C4-2B (cell line): ENCODE measurements at regions not wholly inside any gene's neighbourhood (a gene's known extent, or its start where the extent isn't known, plus 50 kb on each side); places are given as distances from the start of the nearest gene placed in this dataset.
A peak's percentile ranks its signal among the peaks of the same experiment; 100 is the strongest.

Experiments used
- H3K27ac ChIP-seq: fragments of 450-650 bp; 2 replicates; pipeline ENCODE4 v1.5.1; 2017
- ZFX ChIP-seq: fragments of 450-650 bp; IDR thresholded peaks from 2 replicates; pipeline ENCODE4 v1.6.1; 2017
- TF ChIP-seq, protein P1 (sequence below): fragments of 450-650 bp; conservative IDR thresholded peaks from 2 replicates; pipeline ENCODE4 v1.5.1; 2017; ENCODE audit warnings: mild to moderate bottlenecking

GRCh38 chr7:20963556-20964280 is 177.0 kb upstream of the SP8 start:
- H3K27ac ChIP-seq = no peak overlapping the region
- no peak for TF ChIP-seq ZFX
- TF ChIP-seq, protein P1, sequence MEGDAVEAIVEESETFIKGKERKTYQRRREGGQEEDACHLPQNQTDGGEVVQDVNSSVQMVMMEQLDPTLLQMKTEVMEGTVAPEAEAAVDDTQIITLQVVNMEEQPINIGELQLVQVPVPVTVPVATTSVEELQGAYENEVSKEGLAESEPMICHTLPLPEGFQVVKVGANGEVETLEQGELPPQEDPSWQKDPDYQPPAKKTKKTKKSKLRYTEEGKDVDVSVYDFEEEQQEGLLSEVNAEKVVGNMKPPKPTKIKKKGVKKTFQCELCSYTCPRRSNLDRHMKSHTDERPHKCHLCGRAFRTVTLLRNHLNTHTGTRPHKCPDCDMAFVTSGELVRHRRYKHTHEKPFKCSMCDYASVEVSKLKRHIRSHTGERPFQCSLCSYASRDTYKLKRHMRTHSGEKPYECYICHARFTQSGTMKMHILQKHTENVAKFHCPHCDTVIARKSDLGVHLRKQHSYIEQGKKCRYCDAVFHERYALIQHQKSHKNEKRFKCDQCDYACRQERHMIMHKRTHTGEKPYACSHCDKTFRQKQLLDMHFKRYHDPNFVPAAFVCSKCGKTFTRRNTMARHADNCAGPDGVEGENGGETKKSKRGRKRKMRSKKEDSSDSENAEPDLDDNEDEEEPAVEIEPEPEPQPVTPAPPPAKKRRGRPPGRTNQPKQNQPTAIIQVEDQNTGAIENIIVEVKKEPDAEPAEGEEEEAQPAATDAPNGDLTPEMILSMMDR = no peak

DNA sequence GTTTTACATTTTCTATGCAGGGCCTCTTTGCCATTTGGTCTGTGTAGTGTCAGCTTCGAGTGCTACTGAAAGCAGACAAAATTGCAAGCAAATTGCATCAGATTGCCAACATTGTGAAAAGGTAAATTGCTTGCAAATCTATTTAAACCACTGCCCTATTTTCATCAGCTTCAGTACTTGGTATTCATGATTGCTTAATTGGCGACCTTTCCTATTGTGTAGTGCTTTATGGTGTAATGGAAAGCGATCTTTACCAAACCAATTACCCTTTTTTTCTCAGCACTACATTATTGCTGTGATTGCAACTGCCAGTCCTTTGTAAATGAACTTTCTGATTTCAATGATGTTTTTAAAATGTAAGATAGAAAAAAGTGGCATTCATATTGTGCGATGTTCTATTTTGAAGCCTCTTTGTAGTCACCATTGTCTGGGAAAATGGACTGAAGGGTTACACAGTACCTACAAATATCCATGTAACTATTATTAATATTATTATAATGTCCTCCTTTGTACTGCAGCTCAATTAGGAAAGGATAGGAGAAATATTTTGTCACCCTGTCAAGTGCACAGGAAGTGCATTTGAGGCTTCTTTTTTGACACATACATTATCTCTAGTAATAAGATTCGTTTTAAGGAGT is 177.7 kb upstream of the SP8 start:
- no peak for TF ChIP-seq ZFX
- TF ChIP-seq, protein P1 = no peak
- H3K27ac ChIP-seq = no peak overlapping the region

GRCh38 chr7:20971219-20971618 is 184.5 kb upstream of the SP8 start:
- no peak overlapping the region for H3K27ac ChIP-seq
- TF ChIP-seq, protein P1 = no peak
- no peak for TF ChIP-seq ZFX

- H3K27ac ChIP-seq = no peak overlapping the region
- no peak for TF ChIP-seq ZFX
- TF ChIP-seq, protein P1 = no peak
Observed at GRCh38 chr7:20980232-20980631, 193.5 kb upstream of the SP8 start.

DNA sequence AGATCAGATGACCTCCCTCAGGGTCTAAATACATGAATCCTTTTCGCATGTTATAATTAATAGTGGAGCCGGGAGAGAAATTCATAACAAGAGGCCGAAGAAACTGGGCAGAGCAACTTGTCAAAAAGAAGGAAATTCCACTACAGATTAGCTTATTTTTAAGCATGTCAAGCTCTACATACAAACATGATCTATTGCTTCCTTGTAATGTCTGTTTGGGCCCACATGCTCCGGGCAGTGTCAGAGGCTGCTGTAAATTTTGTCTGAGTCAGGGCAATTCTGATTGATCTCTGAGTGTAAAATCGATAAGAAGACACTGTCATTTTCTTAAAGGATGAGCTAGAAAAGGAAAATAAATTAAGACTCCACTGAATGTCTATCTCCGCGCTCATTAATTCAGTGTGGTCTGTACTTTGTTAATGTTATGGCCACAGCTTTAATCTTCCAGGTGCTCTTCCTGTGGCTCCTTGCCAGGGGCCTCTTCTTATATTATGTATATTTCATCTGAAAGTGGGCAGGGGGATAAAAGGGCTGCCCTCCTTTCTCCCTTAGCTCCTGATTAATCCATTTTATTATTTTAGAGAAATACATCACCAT is 194.1 kb upstream of the SP8 start:
- H3K27ac ChIP-seq = no peak overlapping the region
- no peak for TF ChIP-seq ZFX
- TF ChIP-seq, protein P1 = no peak

- no peak overlapping the region for H3K27ac ChIP-seq
- no peak for TF ChIP-seq ZFX
- TF ChIP-seq, protein P1 = no peak
Observed at GRCh38 chr7:20988340-20988739, 201.7 kb upstream of the SP8 start.

GRCh38 chr7:20991544-20991943 is 204.9 kb upstream of the SP8 start:
- no peak overlapping the region for H3K27ac ChIP-seq
- TF ChIP-seq, protein P1 = peak; percentile 21
- TF ChIP-seq ZFX = no peak
